ENCODE measurements at regions not wholly inside any gene's neighbourhood (a gene's known extent, or its start where the extent isn't known, plus 50 kb on each side); places are given as distances from the start of the nearest gene placed in this dataset.

DNA sequence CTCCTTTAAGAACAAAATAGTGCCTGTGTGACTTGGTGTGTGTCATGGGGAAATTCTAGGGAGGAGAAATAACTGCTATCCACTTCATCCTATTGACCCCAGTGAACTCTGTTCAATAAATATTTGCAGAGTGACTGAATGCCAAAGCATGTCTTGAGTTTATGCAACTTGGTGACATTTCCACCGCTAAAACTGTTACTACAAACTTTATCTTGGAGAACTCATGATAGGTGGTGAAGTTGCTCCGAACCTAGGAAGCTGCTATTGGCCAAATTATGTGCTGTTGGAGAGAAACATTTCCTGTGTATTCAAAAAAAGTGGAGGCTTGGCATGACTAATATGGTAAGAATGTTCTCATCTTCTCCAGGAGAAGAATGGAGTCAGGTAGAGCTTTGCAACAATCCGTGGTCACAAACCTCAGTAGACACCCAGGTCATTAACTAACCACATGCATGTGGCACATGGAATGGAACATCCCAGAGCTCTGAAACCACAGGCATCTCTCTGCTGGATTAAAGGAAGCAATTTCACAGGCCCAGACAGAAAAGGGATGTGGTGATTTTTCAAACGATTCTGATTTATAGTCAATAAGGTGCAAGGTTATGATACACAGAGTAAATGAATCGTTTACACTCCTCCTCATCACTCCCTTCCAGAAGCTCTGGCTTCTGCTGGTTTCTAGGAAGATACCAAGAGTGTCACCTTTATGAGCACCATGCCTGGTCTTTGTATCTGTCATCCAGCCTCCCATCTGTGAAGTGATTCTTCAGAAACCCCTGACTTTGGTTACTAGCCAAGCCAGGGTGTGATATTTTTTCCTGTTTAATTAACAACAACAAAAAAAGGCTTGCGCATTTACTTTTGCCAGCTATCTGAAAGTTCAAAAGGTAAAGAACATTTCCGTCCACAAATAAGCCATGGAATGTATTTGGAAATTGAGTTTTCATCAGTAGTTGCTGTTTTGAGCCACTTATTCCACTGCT, 361.1 kb downstream of the TGFB2 start:
- no peak overlapping the region for H3K27ac Mint-ChIP-seq
- no peak overlapping the region for H3K4me3 Mint-ChIP-seq
- no peaks in the 10 kb centered on the region for H3K27me3 Mint-ChIP-seq (ENCODE audit: low read depth)
- DNase-seq (no peak), ATAC-seq (replicated peaks in 1 of 2) (no peak)
- H3K9me3 Mint-ChIP-seq = peaks cover 2 to 5% of the 10 kb centered on the region in 2 donors
- H3K4me1 Mint-ChIP-seq (ENCODE audit: low read depth) = no peaks in the 10 kb centered on the region
- H3K36me3 Mint-ChIP-seq (ENCODE audit: insufficient read depth in 2 of 2) = no peaks in the 10 kb centered on the region

DNA sequence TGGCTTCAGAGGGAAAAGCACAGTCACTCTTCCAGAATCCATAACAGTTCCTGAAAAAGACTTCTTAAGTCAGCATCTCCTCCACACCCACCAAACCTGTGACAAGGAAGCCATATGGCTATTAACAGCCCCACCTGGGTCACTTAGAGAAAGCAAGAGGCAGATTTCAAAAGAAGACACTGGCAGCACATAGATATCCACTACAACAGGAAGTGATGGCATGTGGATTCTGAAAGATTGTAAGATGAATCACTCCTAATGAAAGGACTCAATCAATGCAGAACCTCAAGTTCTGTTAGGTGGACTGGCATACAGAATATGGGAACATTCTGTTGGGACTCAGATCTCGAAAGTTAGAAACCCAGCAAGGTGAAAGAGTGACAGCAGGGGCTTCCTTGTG, 365.9 kb downstream of the TGFB2 start:
- H3K27me3 Mint-ChIP-seq (ENCODE audit: low read depth) = no peaks in the 10 kb centered on the region
- no peak overlapping the region for H3K27ac Mint-ChIP-seq
- ATAC-seq (replicated peaks in 1 of 2) = no peak
- H3K4me3 Mint-ChIP-seq = no peak overlapping the region
- no peak for DNase-seq
- H3K4me1 Mint-ChIP-seq (ENCODE audit: low read depth) = no peaks in the 10 kb centered on the region
- H3K36me3 Mint-ChIP-seq (ENCODE audit: insufficient read depth in 2 of 2) = no peaks in the 10 kb centered on the region
- H3K9me3 Mint-ChIP-seq = peaks cover 0 to 3% of the 10 kb centered on the region in 2 donors

DNA sequence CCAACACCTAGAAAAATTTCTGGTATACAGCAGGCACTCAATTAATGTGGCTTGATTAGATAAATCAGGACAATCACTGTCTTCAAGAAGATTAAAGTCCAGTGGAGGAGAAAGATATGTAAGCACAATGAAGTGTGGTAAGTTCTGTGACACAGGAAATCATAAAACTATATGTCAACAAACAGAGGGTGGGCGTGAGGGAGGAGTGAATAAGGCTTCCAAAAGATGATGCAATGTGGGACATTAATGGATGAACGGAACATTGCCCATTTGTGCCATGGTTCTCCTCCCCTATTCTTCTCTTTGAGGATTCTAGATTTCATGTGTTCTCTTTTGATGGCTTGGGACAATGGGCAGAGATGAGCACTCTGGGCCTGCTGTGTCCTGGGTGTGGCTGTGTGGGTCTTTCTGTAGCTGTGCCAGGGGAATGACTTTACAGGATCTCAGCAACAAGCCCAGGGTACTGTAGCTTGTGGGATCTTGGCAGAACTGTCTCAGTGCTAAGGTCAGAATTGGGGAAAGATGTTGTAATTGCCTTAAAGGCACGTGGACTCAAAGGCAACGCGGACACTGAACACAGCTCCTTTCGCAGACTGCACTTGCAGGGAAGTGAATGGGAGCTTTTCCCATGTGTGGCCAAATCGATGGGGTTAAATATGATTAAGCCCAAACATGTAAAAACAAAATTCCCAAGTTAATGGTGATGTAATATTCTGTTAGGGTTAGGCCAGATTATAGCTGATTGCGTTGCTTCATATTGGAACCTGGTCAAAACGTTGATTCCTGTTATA, 366.9 kb downstream of the TGFB2 start:
- Mint-ChIP-seq H3K36me3 (ENCODE audit: insufficient read depth in 2 of 2) (no peaks in the 10 kb centered on the region), H3K4me3 (no peak overlapping the region), H3K9me3 (peaks cover 0 to 3% of the 10 kb centered on the region in 2 donors), H3K27me3 (ENCODE audit: low read depth) (no peaks in the 10 kb centered on the region), H3K27ac (no peak overlapping the region), H3K4me1 (ENCODE audit: low read depth) (no peaks in the 10 kb centered on the region)
- ATAC-seq (replicated peaks in 1 of 2) (no peak), DNase-seq (no peak)

DNA sequence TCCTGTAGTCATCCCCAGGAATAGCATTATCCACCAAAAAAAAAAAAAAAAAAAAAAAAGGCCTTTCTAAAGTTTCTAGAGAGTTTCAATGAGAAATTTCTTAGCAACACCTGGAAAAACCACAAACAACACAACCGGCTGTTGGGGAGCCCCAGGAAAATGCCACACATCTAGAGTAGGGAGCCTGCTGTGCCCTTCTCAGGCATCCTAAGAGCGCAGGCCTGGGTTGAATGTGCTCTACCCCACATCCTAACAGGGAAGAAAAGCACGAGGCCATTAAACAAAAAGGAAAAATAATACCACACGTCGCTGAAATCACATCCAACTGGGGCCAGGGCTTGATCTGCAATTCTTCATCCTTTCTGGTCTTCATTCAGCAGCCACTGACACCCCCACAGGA, 367.5 kb downstream of the TGFB2 start:
- no peaks in the 10 kb centered on the region for H3K4me1 Mint-ChIP-seq (ENCODE audit: low read depth)
- ATAC-seq (replicated peaks in 1 of 2) (no peak), DNase-seq (no peak)
- no peaks in the 10 kb centered on the region for H3K27me3 Mint-ChIP-seq (ENCODE audit: low read depth)
- H3K27ac Mint-ChIP-seq = no peak overlapping the region
- no peaks in the 10 kb centered on the region for H3K36me3 Mint-ChIP-seq (ENCODE audit: insufficient read depth in 2 of 2)
- H3K4me3 Mint-ChIP-seq = no peak overlapping the region
- peaks cover 0 to 3% of the 10 kb centered on the region in 2 donors for H3K9me3 Mint-ChIP-seq

DNA sequence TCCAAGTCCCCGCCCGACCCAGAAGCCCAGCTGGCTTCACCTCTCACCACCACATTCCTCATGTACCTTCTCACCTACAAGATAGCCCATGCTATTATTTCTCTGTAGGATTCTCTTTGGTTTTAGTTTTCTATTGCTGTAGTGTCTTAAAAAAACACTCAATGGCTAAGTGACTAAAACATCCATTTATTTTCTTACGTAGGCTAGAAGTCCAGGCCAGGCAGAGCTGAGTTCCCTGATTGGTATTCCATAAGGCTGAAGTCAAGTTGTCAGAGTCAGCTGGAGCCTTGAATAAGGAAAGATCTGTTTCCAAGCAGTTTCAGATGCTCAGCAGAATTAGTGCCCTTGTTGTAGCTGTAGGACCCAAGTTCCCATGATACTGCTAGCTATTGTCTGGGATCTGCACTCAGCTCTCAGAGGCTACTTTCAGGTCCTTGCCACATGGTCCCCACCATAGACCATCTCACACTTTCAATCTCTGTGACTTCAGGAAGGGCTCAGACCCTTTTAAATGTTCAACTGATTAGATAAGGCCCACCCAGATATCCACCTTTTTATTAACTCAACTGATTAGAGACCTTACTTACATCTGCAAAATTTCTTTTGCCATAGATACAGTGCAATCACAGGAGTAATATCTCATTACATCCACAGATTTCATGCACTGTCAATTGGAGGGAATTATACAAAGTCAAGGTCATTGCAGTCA, 371.0 kb downstream of the TGFB2 start:
- Mint-ChIP-seq H3K36me3 (ENCODE audit: insufficient read depth in 2 of 2) (no peaks in the 10 kb centered on the region), H3K9me3 (peaks cover 2 to 3% of the 10 kb centered on the region in 2 donors), H3K27ac (no peak overlapping the region), H3K4me3 (no peak overlapping the region), H3K4me1 (ENCODE audit: low read depth) (no peaks in the 10 kb centered on the region), H3K27me3 (ENCODE audit: low read depth) (no peaks in the 10 kb centered on the region)
- DNase-seq (no peak), ATAC-seq (replicated peaks in 1 of 2) (no peak)

DNA sequence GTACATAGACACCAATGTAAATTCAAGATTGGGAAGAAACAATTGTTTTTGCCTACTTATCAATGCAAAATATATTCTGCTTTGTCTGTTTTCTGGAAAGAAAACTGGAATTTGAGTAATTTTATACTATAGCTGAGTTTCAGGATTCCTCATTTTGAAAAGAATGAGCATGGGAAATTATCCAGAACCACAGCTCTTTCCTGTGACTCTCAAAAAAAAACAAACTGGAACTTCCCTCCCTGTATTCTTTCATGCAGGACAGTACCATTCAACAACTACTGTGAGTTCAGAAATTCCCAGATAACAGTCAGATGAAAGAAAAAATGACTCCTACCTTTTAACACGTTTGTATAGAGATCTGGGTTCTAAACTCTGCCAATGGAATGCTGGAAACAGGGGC, 372.4 kb downstream of the TGFB2 start:
- no peak overlapping the region for H3K27ac Mint-ChIP-seq
- no peaks in the 10 kb centered on the region for H3K4me1 Mint-ChIP-seq (ENCODE audit: low read depth)
- ATAC-seq (replicated peaks in 1 of 2) (no peak), DNase-seq (no peak)
- no peaks in the 10 kb centered on the region for H3K36me3 Mint-ChIP-seq (ENCODE audit: insufficient read depth in 2 of 2)
- H3K9me3 Mint-ChIP-seq = peaks cover 2 to 3% of the 10 kb centered on the region in 2 donors
- H3K4me3 Mint-ChIP-seq = no peak overlapping the region
- H3K27me3 Mint-ChIP-seq (ENCODE audit: low read depth) = no peaks in the 10 kb centered on the region

DNA sequence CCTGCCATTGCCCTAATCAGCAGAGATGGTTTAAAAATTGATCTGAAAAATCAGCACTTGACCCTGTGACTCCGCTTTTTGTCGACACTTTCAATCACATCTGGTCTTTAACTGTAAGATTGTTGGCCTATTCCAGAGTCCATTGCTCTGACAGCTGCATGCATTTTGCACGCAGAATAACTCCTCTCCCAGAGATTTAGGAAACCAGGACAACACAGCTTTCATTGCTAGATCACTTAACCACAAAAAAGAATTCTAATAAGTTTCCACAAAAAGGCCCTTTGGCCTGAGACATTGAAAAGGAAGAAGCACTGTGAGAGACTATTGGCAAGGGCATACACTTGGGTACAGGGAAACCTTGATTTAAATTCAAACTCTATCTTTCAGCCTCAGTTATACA, 373.1 kb downstream of the TGFB2 start:
- no peak overlapping the region for H3K27ac Mint-ChIP-seq
- DNase-seq = no peak
- no peaks in the 10 kb centered on the region for H3K4me1 Mint-ChIP-seq (ENCODE audit: low read depth)
- ATAC-seq (replicated peaks in 1 of 2) = no peak
- H3K9me3 Mint-ChIP-seq = peaks cover 2 to 3% of the 10 kb centered on the region in 2 donors
- H3K36me3 Mint-ChIP-seq (ENCODE audit: insufficient read depth in 2 of 2) = no peaks in the 10 kb centered on the region
- H3K4me3 Mint-ChIP-seq = no peak overlapping the region
- no peaks in the 10 kb centered on the region for H3K27me3 Mint-ChIP-seq (ENCODE audit: low read depth)

DNA sequence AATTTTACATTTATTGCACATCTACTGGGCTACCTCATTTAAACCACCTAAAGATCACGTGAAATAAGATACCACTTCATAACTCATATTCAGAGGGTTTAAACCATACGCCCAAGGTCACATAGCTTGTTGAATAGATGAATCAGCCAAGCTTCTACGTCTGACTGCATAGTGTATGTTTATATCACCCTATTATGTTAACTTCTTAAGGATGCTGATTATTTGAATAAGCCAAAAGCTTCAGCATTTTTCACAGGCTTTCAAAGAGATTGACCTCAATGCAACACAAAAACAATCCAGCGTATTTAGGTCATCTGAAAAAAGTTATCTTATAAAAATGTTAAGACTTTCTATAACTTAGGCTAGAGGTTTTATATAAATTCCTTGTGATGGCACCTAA, 373.8 kb downstream of the TGFB2 start:
- H3K4me1 Mint-ChIP-seq (ENCODE audit: low read depth) = no peaks in the 10 kb centered on the region
- H3K27ac Mint-ChIP-seq = no peak overlapping the region
- DNase-seq = no peak
- H3K9me3 Mint-ChIP-seq = peaks cover 3% of the 10 kb centered on the region in 2 donors
- ATAC-seq (replicated peaks in 1 of 2) = no peak
- H3K36me3 Mint-ChIP-seq (ENCODE audit: insufficient read depth in 2 of 2) = no peaks in the 10 kb centered on the region
- H3K27me3 Mint-ChIP-seq (ENCODE audit: low read depth) = no peaks in the 10 kb centered on the region
- no peak overlapping the region for H3K4me3 Mint-ChIP-seq

DNA sequence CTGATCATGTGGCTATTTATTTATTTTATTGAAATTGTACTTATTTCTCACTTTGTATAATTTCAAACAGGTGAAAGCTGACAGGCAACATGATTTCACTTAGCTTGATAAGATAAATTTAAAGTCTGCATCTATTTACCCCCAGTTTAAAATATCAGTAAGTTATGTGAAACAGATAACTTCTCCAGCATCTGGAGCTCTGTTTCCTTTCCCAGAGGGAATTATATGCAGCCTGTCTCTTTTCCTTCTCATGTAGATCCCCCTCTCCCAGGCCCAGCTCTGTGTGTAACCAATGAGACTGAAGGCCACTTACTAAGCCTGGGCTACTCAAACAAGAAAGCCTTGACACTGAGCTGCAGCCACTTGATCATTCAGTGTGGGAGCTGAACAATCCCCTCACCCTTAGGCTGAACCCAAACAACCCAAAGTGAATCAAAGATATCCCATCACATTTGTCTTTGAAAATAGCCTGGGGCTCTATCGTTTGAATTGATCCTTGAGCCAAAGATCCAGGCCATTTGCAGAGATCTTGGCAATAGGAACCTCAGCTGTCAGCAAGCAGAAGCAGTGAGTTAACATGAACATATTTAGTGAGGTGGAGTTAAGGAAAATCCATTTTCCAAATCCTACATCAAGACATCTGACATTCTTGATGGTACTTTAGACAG, 383.9 kb downstream of the TGFB2 start:
- no peak overlapping the region for H3K4me3 Mint-ChIP-seq
- no peak for DNase-seq
- H3K4me1 Mint-ChIP-seq (ENCODE audit: low read depth) = no peaks in the 10 kb centered on the region
- peaks cover 0 to 2% of the 10 kb centered on the region in 2 donors for H3K36me3 Mint-ChIP-seq (ENCODE audit: insufficient read depth in 2 of 2)
- H3K27me3 Mint-ChIP-seq (ENCODE audit: low read depth) = no peaks in the 10 kb centered on the region
- ATAC-seq (replicated peaks in 1 of 2) = no peak
- H3K27ac Mint-ChIP-seq = no peak overlapping the region
- H3K9me3 Mint-ChIP-seq = peaks cover 0 to 3% of the 10 kb centered on the region in 2 donors

DNA sequence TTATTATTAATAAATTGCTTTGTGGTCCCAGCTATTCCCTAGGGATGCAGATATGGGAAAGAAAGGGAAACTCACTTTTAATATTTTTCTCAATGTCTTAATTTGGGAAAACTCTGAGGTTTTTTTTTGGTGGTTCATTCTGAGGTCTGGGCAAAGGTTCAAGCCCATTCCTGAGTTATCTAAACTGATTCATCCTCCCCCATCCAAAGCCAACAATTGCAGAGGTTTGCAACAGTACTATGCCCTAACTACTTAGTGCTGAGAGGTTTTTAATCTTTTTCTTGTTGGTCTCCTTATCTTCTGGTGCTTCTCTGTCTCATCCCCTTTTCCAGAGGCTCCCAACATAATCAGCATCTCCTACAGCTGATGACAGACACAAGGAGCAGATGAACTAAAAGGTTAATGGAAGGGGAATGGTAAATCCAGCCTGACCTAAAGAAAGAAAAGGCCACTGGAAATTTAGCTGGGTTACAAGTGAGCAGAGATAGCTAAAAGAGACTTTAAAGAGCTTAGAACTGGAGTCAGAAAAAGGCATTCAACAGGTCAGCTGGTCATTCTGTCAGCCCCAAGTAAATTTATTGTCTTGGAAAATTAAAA, 390.4 kb downstream of the TGFB2 start:
- no peaks in the 10 kb centered on the region for H3K4me1 Mint-ChIP-seq (ENCODE audit: low read depth)
- ATAC-seq (replicated peaks in 1 of 2) (no peak), DNase-seq (no peak)
- H3K27me3 Mint-ChIP-seq (ENCODE audit: low read depth) = no peaks in the 10 kb centered on the region
- peaks cover 0 to 2% of the 10 kb centered on the region in 2 donors for H3K36me3 Mint-ChIP-seq (ENCODE audit: insufficient read depth in 2 of 2)
- no peak overlapping the region for H3K27ac Mint-ChIP-seq
- no peak overlapping the region for H3K4me3 Mint-ChIP-seq
- no peaks in the 10 kb centered on the region for H3K9me3 Mint-ChIP-seq

DNA sequence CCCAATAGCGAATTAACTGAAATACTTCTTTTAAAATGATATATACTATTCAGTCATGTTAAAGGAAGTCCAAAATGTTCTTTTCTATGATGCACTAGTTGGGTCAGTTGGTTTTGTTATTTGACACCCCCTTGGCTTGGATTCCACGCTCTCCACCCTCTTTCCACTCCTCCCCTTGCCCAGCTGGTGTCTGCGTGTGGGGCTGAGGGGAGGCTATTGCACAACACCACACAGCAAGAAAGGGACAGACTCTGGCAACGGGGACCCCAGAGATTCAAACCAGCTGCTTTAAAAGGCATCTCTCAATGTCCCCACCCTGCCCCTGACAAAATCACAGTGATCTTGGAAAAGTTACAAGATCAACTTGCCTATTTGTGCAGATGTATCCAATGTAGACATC, 394.3 kb downstream of the TGFB2 start:
- Mint-ChIP-seq H3K4me1 (ENCODE audit: low read depth) (no peaks in the 10 kb centered on the region), H3K27me3 (ENCODE audit: low read depth) (no peaks in the 10 kb centered on the region), H3K9me3 (peaks cover 3 to 7% of the 10 kb centered on the region in 2 donors), H3K36me3 (ENCODE audit: insufficient read depth in 2 of 2) (no peaks in the 10 kb centered on the region), H3K4me3 (no peak overlapping the region), H3K27ac (no peak overlapping the region)
- DNase-seq (no peak), ATAC-seq (replicated peaks in 1 of 2) (no peak)

DNA sequence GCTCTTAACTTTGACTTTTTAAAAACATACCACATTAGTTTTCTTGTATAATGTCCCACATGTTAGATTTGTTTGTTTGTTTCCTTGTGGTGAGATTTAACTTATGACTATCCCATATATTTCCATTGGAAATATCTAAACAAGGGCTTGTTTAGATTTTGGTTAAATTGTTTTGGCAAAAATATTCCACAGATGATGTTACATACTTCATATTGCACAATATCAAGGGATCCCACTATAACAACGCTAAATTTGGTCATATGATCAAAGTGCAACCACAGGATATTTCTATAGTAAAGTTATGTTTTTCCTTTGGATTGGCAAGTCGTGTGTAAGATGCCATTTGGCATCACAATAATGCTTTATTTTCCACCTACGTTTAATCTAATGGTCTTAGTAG, 396.7 kb downstream of the TGFB2 start:
- no peak for DNase-seq
- H3K9me3 Mint-ChIP-seq = peaks cover 7 to 9% of the 10 kb centered on the region in 2 donors
- no peak overlapping the region for H3K4me3 Mint-ChIP-seq
- no peaks in the 10 kb centered on the region for H3K27me3 Mint-ChIP-seq (ENCODE audit: low read depth)
- no peaks in the 10 kb centered on the region for H3K4me1 Mint-ChIP-seq (ENCODE audit: low read depth)
- no peak for ATAC-seq (replicated peaks in 1 of 2)
- no peak overlapping the region for H3K27ac Mint-ChIP-seq
- H3K36me3 Mint-ChIP-seq (ENCODE audit: insufficient read depth in 2 of 2) = no peaks in the 10 kb centered on the region

Data from activated T-cell treated with anti-CD3 and anti-CD28 coated beads, Interleukin-2, amount 50 U/mL, for 72 hours (primary cell).